ENCODE measurements at regions not wholly inside any gene's neighbourhood (a gene's known extent, or its start where the extent isn't known, plus 50 kb on each side); places are given as distances from the start of the nearest gene placed in this dataset.

- no peak for DNase-seq (ENCODE audit: low read depth)
- H3K4me3 ChIP-seq (ENCODE audit: low read depth, low read length), result no peak overlapping the region
- TF ChIP-seq CTCF (conservative IDR thresholded peaks at IDR 0.05; ENCODE audit: low read depth, low read length), result no peak
Measured at GRCh38 chr1:229987953-229988352, 79.1 kb upstream of the GALNT2 start.

GRCh38 chr1:229988534-229988933 is 78.5 kb upstream of the GALNT2 start:
- TF ChIP-seq CTCF (conservative IDR thresholded peaks at IDR 0.05; ENCODE audit: low read depth, low read length), result no peak
- H3K4me3 ChIP-seq (ENCODE audit: low read depth, low read length), result no peak overlapping the region
- no peak for DNase-seq (ENCODE audit: low read depth)

GRCh38 chr1:229989591-229990248 is 77.3 kb upstream of the GALNT2 start:
- H3K4me3 ChIP-seq (ENCODE audit: low read depth, low read length), result no peak overlapping the region
- no peak for DNase-seq (ENCODE audit: low read depth)
- no peak for TF ChIP-seq CTCF (conservative IDR thresholded peaks at IDR 0.05; ENCODE audit: low read depth, low read length)

GRCh38 chr1:229990326-229990725 is 76.7 kb upstream of the GALNT2 start:
- no peak for DNase-seq (ENCODE audit: low read depth)
- TF ChIP-seq CTCF (conservative IDR thresholded peaks at IDR 0.05; ENCODE audit: low read depth, low read length), result no peak
- no peak overlapping the region for H3K4me3 ChIP-seq (ENCODE audit: low read depth, low read length)

- DNase-seq (ENCODE audit: low read depth), result no peak
- H3K4me3 ChIP-seq (ENCODE audit: low read depth, low read length), result no peak overlapping the region
- TF ChIP-seq CTCF (conservative IDR thresholded peaks at IDR 0.05; ENCODE audit: low read depth, low read length), result no peak
Measured at GRCh38 chr1:229991104-229991513, 75.9 kb upstream of the GALNT2 start.

GRCh38 chr1:229991724-229992333 is 75.2 kb upstream of the GALNT2 start:
- H3K4me3 ChIP-seq (ENCODE audit: low read depth, low read length), result no peak overlapping the region
- DNase-seq (ENCODE audit: low read depth), result no peak
- no peak for TF ChIP-seq CTCF (conservative IDR thresholded peaks at IDR 0.05; ENCODE audit: low read depth, low read length)

GRCh38 chr1:229993060-229993459 is 74.0 kb upstream of the GALNT2 start:
- no peak for TF ChIP-seq CTCF (conservative IDR thresholded peaks at IDR 0.05; ENCODE audit: low read depth, low read length)
- DNase-seq (ENCODE audit: low read depth), result no peak
- H3K4me3 ChIP-seq (ENCODE audit: low read depth, low read length), result no peak overlapping the region
